ENCODE measurements at regions not wholly inside any gene's neighbourhood (a gene's known extent, or its start where the extent isn't known, plus 50 kb on each side); places are given as distances from the start of the nearest gene placed in this dataset.
"Not testable (repeated sequence)": the region's sequence is repeated elsewhere in the genome, so short reads cannot be mapped to it uniquely, and the experiment has no call there.

- DNase-seq (ENCODE audit: low read depth), result no peak
Observed at GRCh38 chr5:142259758-142260157, 65.1 kb downstream of the SPRY4 start.

GRCh38 chr5:142255831-142256230, 69.0 kb downstream of the SPRY4 start:
- peak; percentile 60 for DNase-seq (ENCODE audit: low read depth)

GRCh38 chr5:142254431-142254830, 70.4 kb downstream of the SPRY4 start:
- DNase-seq (ENCODE audit: low read depth), result no peak

- peak; percentile 28 for DNase-seq (ENCODE audit: low read depth)
Observed at GRCh38 chr5:142253938-142254337, 70.9 kb downstream of the SPRY4 start.

- no peak for DNase-seq (ENCODE audit: low read depth)
Observed at GRCh38 chr5:142250119-142250518, 74.7 kb downstream of the SPRY4 start.

- no peak for DNase-seq (ENCODE audit: low read depth)
Observed at GRCh38 chr5:142248853-142249462, 75.9 kb downstream of the SPRY4 start.

- DNase-seq (ENCODE audit: low read depth), result peak; percentile 79
Observed at GRCh38 chr5:142246258-142246657, 78.6 kb downstream of the SPRY4 start.

- peak; percentile 45 for DNase-seq (ENCODE audit: low read depth)
Observed at GRCh38 chr5:142245786-142246185, 79.0 kb downstream of the SPRY4 start.

GRCh38 chr5:142244440-142244839, 80.4 kb downstream of the SPRY4 start:
- no peak for DNase-seq (ENCODE audit: low read depth)

- DNase-seq (ENCODE audit: low read depth), result no peak
Observed at GRCh38 chr5:142242272-142242671, 82.5 kb downstream of the SPRY4 start.

GRCh38 chr5:142239394-142240159, 85.2 kb downstream of the SPRY4 start:
- no peak for DNase-seq (ENCODE audit: low read depth)

GRCh38 chr5:142237707-142238106, 87.1 kb downstream of the SPRY4 start:
- DNase-seq (ENCODE audit: low read depth), result no peak

GRCh38 chr5:142236673-142237290, 88.0 kb downstream of the SPRY4 start:
- not testable (repeated sequence) for DNase-seq (ENCODE audit: low read depth)

GRCh38 chr5:142235870-142236672, 88.8 kb downstream of the SPRY4 start:
- no peak for DNase-seq (ENCODE audit: low read depth)

GRCh38 chr5:142235050-142235797, 89.6 kb downstream of the SPRY4 start:
- DNase-seq (ENCODE audit: low read depth), result peak; percentile 45

- DNase-seq (ENCODE audit: low read depth), result no peak
Observed at GRCh38 chr5:142233083-142234032, 91.5 kb downstream of the SPRY4 start.

GRCh38 chr5:142230949-142231348, 93.9 kb downstream of the SPRY4 start:
- DNase-seq (ENCODE audit: low read depth), result peak; percentile 55

- no peak for DNase-seq (ENCODE audit: low read depth)
Observed at GRCh38 chr5:142225141-142225540, 99.7 kb downstream of the SPRY4 start.

GRCh38 chr5:142222866-142223558, 101.8 kb downstream of the SPRY4 start:
- DNase-seq (ENCODE audit: low read depth), result no peak

Measured in ELR (cell line).